ENCODE measurements at regions not wholly inside any gene's neighbourhood (a gene's known extent, or its start where the extent isn't known, plus 50 kb on each side); places are given as distances from the start of the nearest gene placed in this dataset.

GRCh38 chr21:15522148-15522547 is 207.6 kb upstream of the USP25 start:
- BruUV-seq (replicated peaks), result no TSS peak
- Histone ChIP-seq H3K9me3 (ENCODE audit: low read length) (no peaks in the 10 kb centered on the region), H3K4me1 (ENCODE audit: insufficient read depth, low read length) (no peaks in the 10 kb centered on the region), H3K27me3 (ENCODE audit: low read length) (no peaks in the 10 kb centered on the region), H3K36me3 (ENCODE audit: low read depth, low read length) (no peaks in the 10 kb centered on the region), H3K9me2 (replicated peaks; ENCODE audit: low read length) (no peaks in the 10 kb centered on the region), H4K20me1 (ENCODE audit: low read length) (no peaks in the 10 kb centered on the region), H3K9ac (ENCODE audit: low read length) (no peak overlapping the region), H3K27ac (ENCODE audit: low read length) (no peak overlapping the region), H3K4me3 (ENCODE audit: low read length) (no peak overlapping the region), H3K4me2 (ENCODE audit: low read length) (no peak overlapping the region), H2AFZ (ENCODE audit: low read length) (no peak overlapping the region), H3K79me2 (ENCODE audit: low read length) (no peaks in the 10 kb centered on the region), H3F3A (ENCODE audit: low read length, unreplicated experiment) (no peaks in the 10 kb centered on the region)
- no peak for TF ChIP-seq CTCF (conservative IDR thresholded peaks at IDR 0.05; ENCODE audit: low read depth, low read length)
- TF ChIP-seq EZH2 (IDR thresholded peaks at IDR 0.05; ENCODE audit: low read length, unreplicated experiment), result no peak
- TF ChIP-seq EZH2phosphoT487 (IDR thresholded peaks at IDR 0.05; ENCODE audit: borderline replicate concordance, low read length), result no peak
- DNase-seq, result no peak
- ChIA-PET CTCF (no interaction called here), POLR2A (ENCODE audit: unreplicated experiment) (no interaction called here)
- ATAC-seq, result no peak
- intact Hi-C loops (cut with micrococcal nuclease), result no loop called here

- no peak for DNase-seq
- Histone ChIP-seq H3K9ac (ENCODE audit: low read length) (no peak overlapping the region), H3K79me2 (ENCODE audit: low read length) (no peaks in the 10 kb centered on the region), H3K4me2 (ENCODE audit: low read length) (no peak overlapping the region), H3K36me3 (ENCODE audit: low read depth, low read length) (no peaks in the 10 kb centered on the region), H3K4me3 (ENCODE audit: low read length) (no peak overlapping the region), H3F3A (ENCODE audit: low read length, unreplicated experiment) (no peaks in the 10 kb centered on the region), H3K27ac (ENCODE audit: low read length) (no peak overlapping the region), H3K4me1 (ENCODE audit: insufficient read depth, low read length) (no peaks in the 10 kb centered on the region), H3K9me3 (ENCODE audit: low read length) (no peaks in the 10 kb centered on the region), H4K20me1 (ENCODE audit: low read length) (no peaks in the 10 kb centered on the region), H3K27me3 (ENCODE audit: low read length) (no peaks in the 10 kb centered on the region), H3K9me2 (replicated peaks; ENCODE audit: low read length) (no peaks in the 10 kb centered on the region), H2AFZ (ENCODE audit: low read length) (no peak overlapping the region)
- no TSS peak for BruUV-seq (replicated peaks)
- CTCF ChIA-PET, result no interaction called here
- TF ChIP-seq EZH2phosphoT487 (IDR thresholded peaks at IDR 0.05; ENCODE audit: borderline replicate concordance, low read length) (no peak), CTCF (conservative IDR thresholded peaks at IDR 0.05; ENCODE audit: low read depth, low read length) (no peak), EZH2 (IDR thresholded peaks at IDR 0.05; ENCODE audit: low read length, unreplicated experiment) (no peak)
- ATAC-seq, result no peak
- POLR2A ChIA-PET (ENCODE audit: unreplicated experiment), result interaction anchor here (0.6 kb wide), 1 partner anchor 309 kb away, joined by 5 read pairs; no protein-coding TSS in a partner anchor
- intact Hi-C loops (cut with micrococcal nuclease), result no loop called here
Observed at GRCh38 chr21:15524855-15525254, 204.9 kb upstream of the USP25 start.

GRCh38 chr21:15526798-15527197 is 203.0 kb upstream of the USP25 start:
- Histone ChIP-seq H3K4me3 (ENCODE audit: low read length) (no peak overlapping the region), H3K79me2 (ENCODE audit: low read length) (no peaks in the 10 kb centered on the region), H3F3A (ENCODE audit: low read length, unreplicated experiment) (no peaks in the 10 kb centered on the region), H3K4me1 (ENCODE audit: insufficient read depth, low read length) (no peaks in the 10 kb centered on the region), H3K9me2 (replicated peaks; ENCODE audit: low read length) (no peaks in the 10 kb centered on the region), H3K27ac (ENCODE audit: low read length) (no peak overlapping the region), H2AFZ (ENCODE audit: low read length) (no peak overlapping the region), H3K36me3 (ENCODE audit: low read depth, low read length) (no peaks in the 10 kb centered on the region), H4K20me1 (ENCODE audit: low read length) (no peaks in the 10 kb centered on the region), H3K9ac (ENCODE audit: low read length) (no peak overlapping the region), H3K4me2 (ENCODE audit: low read length) (no peak overlapping the region), H3K27me3 (ENCODE audit: low read length) (no peaks in the 10 kb centered on the region), H3K9me3 (ENCODE audit: low read length) (no peaks in the 10 kb centered on the region)
- intact Hi-C loops (cut with micrococcal nuclease), result no loop called here
- DNase-seq, result no peak
- no peak for ATAC-seq
- ChIA-PET CTCF (no interaction called here), POLR2A (ENCODE audit: unreplicated experiment) (no interaction called here)
- BruUV-seq (replicated peaks), result no TSS peak
- TF ChIP-seq EZH2phosphoT487 (IDR thresholded peaks at IDR 0.05; ENCODE audit: borderline replicate concordance, low read length) (no peak), EZH2 (IDR thresholded peaks at IDR 0.05; ENCODE audit: low read length, unreplicated experiment) (no peak), CTCF (conservative IDR thresholded peaks at IDR 0.05; ENCODE audit: low read depth, low read length) (no peak)

Data from PC-3 (cell line).